ENCODE measurements at regions not wholly inside any gene's neighbourhood (a gene's known extent, or its start where the extent isn't known, plus 50 kb on each side); places are given as distances from the start of the nearest gene placed in this dataset.

GRCh38 chr10:44492678-44493077 is 107.8 kb upstream of the CXCL12 start:
- DNase-seq (ENCODE audit: low spot score) = no peak
- Mint-ChIP-seq H3K4me3 (ENCODE audit: unreplicated experiment) (no peak overlapping the region), H3K4me1 (ENCODE audit: low read depth) (no peaks in the 10 kb centered on the region), H3K27me3 (ENCODE audit: low read depth) (peaks cover 12% of the 10 kb centered on the region), H3K36me3 (ENCODE audit: low read depth) (no peaks in the 10 kb centered on the region), H3K27ac (ENCODE audit: unreplicated experiment) (no peak overlapping the region), H3K9me3 (ENCODE audit: low read depth) (peaks cover 6% of the 10 kb centered on the region)
- TF ChIP-seq, protein P1, sequence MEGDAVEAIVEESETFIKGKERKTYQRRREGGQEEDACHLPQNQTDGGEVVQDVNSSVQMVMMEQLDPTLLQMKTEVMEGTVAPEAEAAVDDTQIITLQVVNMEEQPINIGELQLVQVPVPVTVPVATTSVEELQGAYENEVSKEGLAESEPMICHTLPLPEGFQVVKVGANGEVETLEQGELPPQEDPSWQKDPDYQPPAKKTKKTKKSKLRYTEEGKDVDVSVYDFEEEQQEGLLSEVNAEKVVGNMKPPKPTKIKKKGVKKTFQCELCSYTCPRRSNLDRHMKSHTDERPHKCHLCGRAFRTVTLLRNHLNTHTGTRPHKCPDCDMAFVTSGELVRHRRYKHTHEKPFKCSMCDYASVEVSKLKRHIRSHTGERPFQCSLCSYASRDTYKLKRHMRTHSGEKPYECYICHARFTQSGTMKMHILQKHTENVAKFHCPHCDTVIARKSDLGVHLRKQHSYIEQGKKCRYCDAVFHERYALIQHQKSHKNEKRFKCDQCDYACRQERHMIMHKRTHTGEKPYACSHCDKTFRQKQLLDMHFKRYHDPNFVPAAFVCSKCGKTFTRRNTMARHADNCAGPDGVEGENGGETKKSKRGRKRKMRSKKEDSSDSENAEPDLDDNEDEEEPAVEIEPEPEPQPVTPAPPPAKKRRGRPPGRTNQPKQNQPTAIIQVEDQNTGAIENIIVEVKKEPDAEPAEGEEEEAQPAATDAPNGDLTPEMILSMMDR (IDR thresholded peaks at IDR 0.05) = no peak

GRCh38 chr10:44498222-44498621 is 113.3 kb upstream of the CXCL12 start:
- TF ChIP-seq, protein P1 (IDR thresholded peaks at IDR 0.05) = no peak
- Mint-ChIP-seq H3K4me3 (ENCODE audit: unreplicated experiment) (no peak overlapping the region), H3K27ac (ENCODE audit: unreplicated experiment) (no peak overlapping the region), H3K4me1 (ENCODE audit: low read depth) (no peaks in the 10 kb centered on the region), H3K27me3 (ENCODE audit: low read depth) (no peaks in the 10 kb centered on the region), H3K9me3 (ENCODE audit: low read depth) (peaks cover 17% of the 10 kb centered on the region), H3K36me3 (ENCODE audit: low read depth) (no peaks in the 10 kb centered on the region)
- DNase-seq (ENCODE audit: low spot score) = no peak

- no peak overlapping the region for H3K27ac Mint-ChIP-seq (ENCODE audit: unreplicated experiment)
- no peaks in the 10 kb centered on the region for H3K27me3 Mint-ChIP-seq (ENCODE audit: low read depth)
- peaks cover 17% of the 10 kb centered on the region for H3K9me3 Mint-ChIP-seq (ENCODE audit: low read depth)
- no peak overlapping the region for H3K4me3 Mint-ChIP-seq (ENCODE audit: unreplicated experiment)
- TF ChIP-seq, protein P1 (IDR thresholded peaks at IDR 0.05) = no peak
- no peaks in the 10 kb centered on the region for H3K36me3 Mint-ChIP-seq (ENCODE audit: low read depth)
- H3K4me1 Mint-ChIP-seq (ENCODE audit: low read depth) = no peaks in the 10 kb centered on the region
- DNase-seq (ENCODE audit: low spot score) = no peak
Observed at GRCh38 chr10:44500451-44500850, 115.6 kb upstream of the CXCL12 start.

- no peak overlapping the region for H3K27ac Mint-ChIP-seq (ENCODE audit: unreplicated experiment)
- no peaks in the 10 kb centered on the region for H3K4me1 Mint-ChIP-seq (ENCODE audit: low read depth)
- H3K9me3 Mint-ChIP-seq (ENCODE audit: low read depth) = peaks cover 9% of the 10 kb centered on the region
- TF ChIP-seq, protein P1 (IDR thresholded peaks at IDR 0.05) = no peak
- H3K36me3 Mint-ChIP-seq (ENCODE audit: low read depth) = no peaks in the 10 kb centered on the region
- peaks cover 12% of the 10 kb centered on the region for H3K27me3 Mint-ChIP-seq (ENCODE audit: low read depth)
- DNase-seq (ENCODE audit: low spot score) = no peak
- no peak overlapping the region for H3K4me3 Mint-ChIP-seq (ENCODE audit: unreplicated experiment)
Observed at GRCh38 chr10:44506386-44506785, 121.5 kb upstream of the CXCL12 start.

- Mint-ChIP-seq H3K27me3 (ENCODE audit: low read depth) (peaks cover 12% of the 10 kb centered on the region), H3K27ac (ENCODE audit: unreplicated experiment) (no peak overlapping the region), H3K36me3 (ENCODE audit: low read depth) (no peaks in the 10 kb centered on the region), H3K9me3 (ENCODE audit: low read depth) (no peaks in the 10 kb centered on the region), H3K4me1 (ENCODE audit: low read depth) (peaks cover 4% of the 10 kb centered on the region), H3K4me3 (ENCODE audit: unreplicated experiment) (no peak overlapping the region)
- no peak for DNase-seq (ENCODE audit: low spot score)
- TF ChIP-seq, protein P1 (IDR thresholded peaks at IDR 0.05) = no peak
Observed at GRCh38 chr10:44510379-44511115, 125.7 kb upstream of the CXCL12 start.

Measured in chondrocyte (in vitro differentiated cells).